HG03139 (cell line): ENCODE measurements at regions not wholly inside any gene's neighbourhood (a gene's known extent, or its start where the extent isn't known, plus 50 kb on each side); places are given as distances from the start of the nearest gene placed in this dataset.
"Not testable (repeated sequence)": the region's sequence is repeated elsewhere in the genome, so short reads cannot be mapped to it uniquely, and the experiment has no call there.

Source experiments
- ATAC-seq: cut with Tn5 transposase; IDR thresholded peaks from one replicate; pipeline ENCODE4 v1.9.1; 2021; ENCODE audit not compliant: unreplicated experiment

DNA sequence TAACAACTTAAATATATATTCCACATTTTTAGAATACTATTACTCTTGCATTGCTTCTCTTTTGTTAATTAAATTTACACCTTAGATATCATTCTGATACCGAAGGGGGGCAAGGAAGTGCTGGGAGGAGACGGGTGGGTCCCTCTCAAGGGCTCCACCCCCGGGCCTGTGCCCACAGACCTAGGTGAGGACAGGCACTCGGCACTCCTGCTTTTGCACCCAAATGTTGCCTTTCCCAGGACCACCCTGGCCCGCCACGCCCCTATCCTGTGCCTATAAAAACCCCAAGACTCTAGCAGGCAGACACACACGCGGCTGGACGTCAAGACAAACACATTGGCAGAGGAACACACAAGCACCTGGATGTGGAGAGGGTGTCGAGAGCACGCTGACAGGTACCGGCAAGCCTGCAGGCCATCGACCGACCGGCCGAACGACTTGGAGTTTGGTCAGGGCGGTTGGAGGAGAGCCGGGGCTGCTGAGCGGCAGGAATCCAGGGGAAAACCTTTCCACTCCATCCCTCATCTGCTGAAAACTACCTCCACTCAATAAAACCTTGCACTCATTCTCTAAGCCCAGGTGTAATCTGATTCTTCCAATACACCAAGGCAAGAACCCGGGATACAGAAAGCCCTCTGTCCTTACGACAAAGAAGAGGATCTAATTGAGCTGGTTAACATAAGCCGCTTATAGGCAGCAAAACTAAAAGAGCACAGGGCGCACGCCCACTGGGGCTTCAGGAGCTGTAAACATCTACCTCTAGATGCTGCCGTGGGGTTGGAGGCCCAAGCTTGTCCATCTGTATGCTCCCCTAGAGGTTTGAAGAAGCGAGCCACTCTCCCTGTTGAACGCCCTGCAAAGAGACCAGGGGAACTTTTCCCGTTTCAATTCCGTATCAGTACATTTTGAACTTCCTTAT is 197.4 kb upstream of the PRSS16 start:
- no peak for ATAC-seq

- not testable (repeated sequence) for ATAC-seq
Observed at GRCh38 chr6:27052082-27052730, 195.3 kb upstream of the PRSS16 start.

GRCh38 chr6:27052731-27053082 is 194.8 kb upstream of the PRSS16 start:
- ATAC-seq: no peak

DNA sequence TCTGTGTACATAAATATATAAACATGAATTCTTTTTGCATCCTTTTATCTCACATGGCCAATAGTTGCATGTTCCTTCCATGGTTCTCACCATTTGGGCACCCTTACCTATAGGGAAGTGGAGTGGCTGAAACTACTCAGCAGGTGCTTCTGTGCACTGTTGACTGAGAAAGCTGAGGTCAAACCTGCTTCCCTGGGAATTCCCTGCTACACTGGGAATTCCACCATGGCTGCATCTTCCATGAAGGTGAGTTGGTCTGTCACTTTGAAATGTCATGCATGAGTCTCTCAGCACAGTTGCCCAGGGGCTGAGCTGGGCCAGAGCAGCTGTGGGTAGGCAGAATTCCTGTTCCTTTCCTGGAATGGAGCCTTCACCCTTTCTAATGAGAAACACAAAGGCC is 193.8 kb upstream of the PRSS16 start:
- ATAC-seq: no peak

- no peak for ATAC-seq
Observed at GRCh38 chr6:27056615-27057014, 190.9 kb upstream of the PRSS16 start.

DNA sequence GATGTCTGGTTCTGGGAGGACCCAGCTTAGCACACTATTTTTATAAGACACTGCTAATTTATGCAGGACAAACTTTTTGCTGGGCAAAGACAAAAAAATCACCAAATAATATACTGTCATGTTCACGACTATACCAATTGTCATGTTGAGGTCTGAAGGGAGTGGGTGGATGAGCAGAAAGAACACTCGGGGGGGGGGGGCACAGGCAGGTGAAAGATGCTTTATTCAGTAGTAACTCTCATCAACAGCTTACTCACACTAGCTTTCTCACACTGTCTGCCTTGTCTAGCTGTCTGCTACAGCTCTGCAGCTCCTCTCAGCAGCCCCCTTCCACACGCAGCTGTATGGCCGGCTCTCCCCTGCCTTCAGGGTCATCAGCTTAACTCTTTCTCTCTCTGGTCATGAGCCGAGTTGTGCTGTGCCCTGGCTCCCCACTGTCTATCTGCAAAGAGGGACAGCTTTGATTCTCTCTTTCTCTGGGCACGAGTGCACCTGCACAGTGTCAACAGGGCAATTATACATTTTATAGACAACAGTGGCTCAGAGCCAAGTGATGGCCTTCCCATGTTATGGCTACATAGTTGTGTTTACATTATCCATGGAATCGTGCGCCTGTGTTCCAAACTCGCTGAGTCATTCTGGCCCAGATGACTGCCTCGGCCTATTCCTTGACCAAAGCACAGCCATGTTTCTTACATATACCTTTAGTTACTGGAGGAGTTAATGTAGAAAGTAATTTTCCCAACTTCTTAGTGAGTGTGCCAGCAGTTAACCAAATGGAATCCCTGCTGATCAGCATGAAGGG is 187.7 kb upstream of the PRSS16 start:
- ATAC-seq: no peak

GRCh38 chr6:27061235-27061993 is 186.1 kb upstream of the PRSS16 start:
- no peak for ATAC-seq

- ATAC-seq: no peak
Observed at GRCh38 chr6:27062755-27063154, 184.7 kb upstream of the PRSS16 start.

GRCh38 chr6:27065183-27065582 is 182.3 kb upstream of the PRSS16 start:
- no peak for ATAC-seq

- ATAC-seq: no peak
Observed at GRCh38 chr6:27066381-27066780, 181.1 kb upstream of the PRSS16 start.

DNA sequence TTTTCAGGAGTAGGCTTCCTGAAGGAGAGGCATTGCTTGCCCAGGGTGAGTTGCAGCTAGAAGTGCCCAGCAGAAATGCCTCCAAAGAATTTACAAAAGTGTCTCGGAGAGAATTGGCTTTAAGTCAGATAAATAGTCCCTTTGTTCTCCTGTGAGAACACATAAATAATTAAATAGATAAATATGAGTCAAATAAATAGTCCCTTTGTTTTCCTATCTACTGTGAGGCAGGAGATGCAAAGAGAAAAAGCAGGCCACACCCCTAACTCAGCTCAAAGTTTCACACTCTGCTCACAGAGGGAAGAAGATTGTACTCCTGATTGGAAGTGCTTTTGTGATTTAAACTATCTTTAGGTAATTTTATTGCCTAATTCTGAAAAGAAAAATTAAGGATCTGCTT is 180.7 kb upstream of the PRSS16 start:
- no peak for ATAC-seq

GRCh38 chr6:27073441-27073840 is 174.1 kb upstream of the PRSS16 start:
- ATAC-seq: no peak

DNA sequence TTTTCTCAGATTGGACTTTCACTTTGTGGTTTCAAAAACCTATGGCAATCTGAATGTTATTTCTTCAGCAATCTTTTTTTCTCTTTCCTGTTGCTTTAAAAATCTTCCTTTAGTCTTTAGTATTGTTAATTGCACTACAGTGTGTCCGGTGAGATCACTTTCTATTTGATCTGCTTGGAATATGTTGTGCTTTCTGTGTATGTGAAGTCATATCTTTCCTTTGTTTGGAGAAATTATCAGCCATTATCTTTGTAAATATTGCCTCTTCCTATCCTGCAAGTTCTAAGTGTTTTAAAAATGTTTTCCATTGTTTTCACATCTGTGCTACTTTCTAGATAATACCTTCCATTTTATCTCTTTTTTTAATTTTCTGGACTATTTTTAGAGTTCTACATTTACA is 171.4 kb upstream of the PRSS16 start:
- ATAC-seq: no peak

DNA sequence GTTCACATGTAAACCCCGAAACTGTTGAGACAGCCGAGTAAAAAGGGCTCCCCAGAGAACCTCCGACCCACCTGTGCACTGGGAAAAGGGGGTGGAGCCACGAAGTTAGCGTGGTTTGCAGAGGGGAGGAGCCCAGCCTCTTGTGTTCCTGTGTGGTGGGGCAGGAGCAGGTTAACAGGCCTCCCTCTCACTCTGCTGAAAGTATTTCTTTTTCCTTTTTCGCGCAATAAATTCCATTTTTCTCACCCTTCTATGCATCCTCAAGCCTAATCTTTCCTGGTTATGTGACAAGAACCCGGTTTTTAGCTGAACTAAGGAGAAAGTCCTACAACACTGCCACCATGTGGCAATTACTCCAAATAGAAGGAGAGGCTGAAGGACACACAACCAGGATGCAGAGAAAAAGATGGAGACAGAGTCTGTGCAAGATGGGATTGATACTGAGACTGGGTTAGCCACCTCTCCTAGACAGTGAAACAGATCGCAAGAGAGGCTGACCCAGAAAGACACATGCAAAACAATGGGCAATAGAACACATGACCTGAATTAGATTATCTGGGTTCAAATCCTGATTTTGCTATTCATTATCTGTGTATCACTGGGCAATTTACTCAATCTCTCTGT is 168.7 kb upstream of the PRSS16 start:
- ATAC-seq: no peak

DNA sequence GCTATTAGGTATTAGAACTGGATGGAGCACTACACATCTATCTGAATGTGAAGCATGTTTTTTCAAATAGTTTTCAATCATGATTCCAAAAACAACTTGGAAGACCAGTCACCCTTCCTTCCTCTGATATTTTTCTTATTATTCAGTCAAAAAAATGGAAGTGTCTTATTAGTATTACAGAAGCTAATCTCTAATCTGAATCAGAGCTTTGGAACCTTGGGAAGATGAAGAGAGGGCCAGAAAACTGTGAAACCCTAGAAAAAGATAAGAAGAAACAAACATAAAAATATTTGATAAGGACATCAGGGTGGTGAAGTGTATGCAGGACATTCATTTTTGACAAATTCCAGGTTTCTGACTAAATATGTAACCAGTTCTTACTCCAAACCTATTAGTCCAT is 166.3 kb upstream of the PRSS16 start:
- no peak for ATAC-seq

DNA sequence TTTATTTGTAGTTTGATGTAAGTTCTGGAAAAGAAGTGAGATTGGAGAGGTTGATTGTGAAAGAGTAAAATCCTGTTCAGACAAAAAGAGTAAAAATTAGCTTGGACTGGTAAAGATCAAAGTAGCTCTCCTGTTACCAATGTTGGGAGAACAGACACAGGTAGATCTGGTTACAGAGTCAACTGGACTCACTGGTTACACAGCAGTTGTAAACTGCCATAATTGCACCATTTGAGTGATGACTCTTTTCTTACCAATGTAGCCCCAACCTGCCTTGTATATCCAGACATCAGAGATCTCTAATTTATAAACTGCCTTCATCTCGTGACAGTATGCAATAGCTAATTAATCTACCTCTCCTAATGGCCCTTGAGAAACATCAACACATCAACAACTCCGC is 165.6 kb upstream of the PRSS16 start:
- ATAC-seq: no peak

DNA sequence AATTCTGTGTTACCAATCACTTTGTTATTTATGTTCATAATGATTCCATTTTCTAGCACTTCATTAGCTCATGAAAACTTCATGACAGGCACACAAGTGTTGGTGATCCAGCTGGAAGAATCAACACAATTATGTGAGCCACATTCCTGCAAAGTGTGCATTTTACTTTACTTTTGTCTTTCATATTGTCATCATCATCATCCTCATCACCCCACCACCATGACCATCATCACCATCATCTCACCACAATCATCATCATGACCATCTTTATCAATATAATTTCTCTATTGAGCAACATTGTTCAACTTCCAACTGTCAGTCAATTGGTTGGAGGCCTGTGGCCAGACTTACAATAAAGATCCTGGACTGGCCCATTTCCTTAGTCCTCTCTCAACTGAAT is 159.4 kb upstream of the PRSS16 start:
- no peak for ATAC-seq

DNA sequence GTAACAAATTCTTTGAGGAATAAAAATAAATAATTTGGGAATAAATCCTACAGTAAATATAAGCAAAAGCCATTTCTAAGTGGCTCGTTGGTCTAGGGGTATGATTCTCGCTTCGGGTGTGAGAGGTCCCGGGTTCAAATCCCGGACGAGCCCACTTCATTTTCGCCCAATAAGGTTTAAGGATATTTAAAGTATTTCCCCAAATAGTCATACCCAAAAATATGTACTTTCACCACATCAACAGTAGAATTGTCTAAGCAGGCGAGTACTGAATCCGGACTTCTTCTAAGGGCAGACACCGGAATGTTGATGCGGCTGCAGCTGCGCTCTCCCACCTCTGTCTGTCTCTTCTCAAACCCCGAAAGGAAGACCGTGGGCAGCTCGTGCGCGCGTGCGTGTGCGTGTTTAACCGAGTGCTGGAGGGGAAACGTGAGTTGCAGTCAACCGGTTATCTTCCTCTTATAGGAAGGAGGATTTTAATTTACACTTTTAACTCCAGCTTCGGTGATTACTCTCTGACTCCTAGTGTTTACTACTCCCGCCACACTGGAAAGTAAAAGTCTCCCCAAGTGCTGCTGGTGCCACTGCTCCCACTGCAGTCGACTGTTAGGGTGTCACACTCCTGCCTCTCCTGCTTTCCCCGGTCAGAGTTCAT is 155.7 kb upstream of the PRSS16 start:
- no peak for ATAC-seq

DNA sequence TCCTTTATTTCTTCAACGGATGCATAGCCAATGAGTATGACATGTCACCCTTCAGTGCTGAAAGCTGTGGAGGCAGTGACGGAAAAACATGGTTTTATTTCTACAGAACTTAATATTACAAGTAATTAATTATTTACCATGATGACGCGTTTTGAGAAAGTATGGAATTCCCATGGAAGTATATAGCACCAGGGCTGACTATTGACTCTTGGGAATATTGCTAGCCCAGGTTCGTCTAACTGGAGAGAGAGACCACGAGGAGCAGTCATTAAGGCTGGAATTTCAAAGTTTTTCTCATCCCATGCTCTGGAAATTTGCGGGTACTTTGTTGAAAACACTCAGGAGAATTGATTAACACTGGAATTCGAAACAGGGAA is 155.2 kb upstream of the PRSS16 start:
- no peak for ATAC-seq

DNA sequence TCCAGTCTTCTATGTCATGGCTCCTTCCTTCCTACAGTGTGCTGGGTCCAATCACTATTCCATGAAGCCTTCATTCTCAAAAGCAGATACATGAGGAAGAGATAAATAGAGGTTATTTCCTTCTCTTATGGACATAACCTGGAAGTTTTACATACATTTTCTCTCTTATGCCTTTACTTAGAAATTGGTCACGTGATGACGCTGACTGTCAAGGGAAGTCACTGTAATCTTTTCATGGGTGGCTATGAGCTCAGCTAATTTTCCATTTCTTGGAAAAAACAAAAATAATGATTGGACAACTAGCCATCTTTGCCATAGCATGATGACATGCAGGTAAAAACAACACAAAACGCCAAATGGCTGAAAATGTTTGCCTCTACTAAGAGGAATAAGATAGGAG is 151.6 kb upstream of the PRSS16 start:
- ATAC-seq: no peak
